ENCODE measurements at regions not wholly inside any gene's neighbourhood (a gene's known extent, or its start where the extent isn't known, plus 50 kb on each side); places are given as distances from the start of the nearest gene placed in this dataset.

GRCh38 chr2:209322905-209323512 lies 100.8 kb upstream of the MAP2 start:
- Histone ChIP-seq H3K4me3 (ENCODE audit: extremely low read depth in 1 of 4, insufficient read depth in 2 of 4, low read depth in 3 of 4, low read length in 4 of 4) (no peak overlapping the region), H3K27ac (ENCODE audit: low read depth, low read length) (no peak overlapping the region), H3K79me2 (ENCODE audit: control insufficient read depth in 1 of 2, insufficient read depth in 2 of 2, low read length in 2 of 2) (no peaks in the 10 kb centered on the region), H4K8ac (ENCODE audit: extremely low read depth, insufficient read depth, low read length) (no peak overlapping the region), H3K4me1 (replicated peaks in 1 of 4; ENCODE audit: control insufficient read depth in 3 of 4, insufficient read depth in 4 of 4, low read length in 3 of 4) (peaks cover 0 to 5% (median 3%) of the 10 kb centered on the region in 4 experiments; a peak in 5 of 7 replicates), H3K9me3 (ENCODE audit: insufficient read depth in 2 of 2, low read depth in 1 of 2, low read length in 1 of 2) (no peaks in the 10 kb centered on the region; a peak in 1 of 4 replicates), H4K5ac (ENCODE audit: insufficient read length, low read depth, low read length) (no peak overlapping the region), H2BK20ac (ENCODE audit: low read length) (no peak overlapping the region), H3K9ac (replicated peaks in 1 of 4; ENCODE audit: extremely low read depth in 1 of 4, low read depth in 3 of 4, low read length in 3 of 4) (no peak overlapping the region), H2AK5ac (ENCODE audit: low read depth, low read length) (no peak overlapping the region), H3K27me3 (replicated peaks in 1 of 4; ENCODE audit: control insufficient read depth in 3 of 4, extremely low read depth in 1 of 4, insufficient read depth in 3 of 4, low read length in 3 of 4) (no peaks in the 10 kb centered on the region), H2BK5ac (ENCODE audit: low read depth, low read length) (no peak overlapping the region), H2AFZ (ENCODE audit: low read length) (no peak overlapping the region), H2BK12ac (ENCODE audit: low read depth, low read length) (no peak overlapping the region), H4K91ac (replicated peaks; ENCODE audit: insufficient read length, low read length) (no peak overlapping the region), H2BK120ac (replicated peaks; ENCODE audit: low read depth, low read length) (no peak overlapping the region), H4K20me1 (replicated peaks in 1 of 2; ENCODE audit: control insufficient read depth in 1 of 2, insufficient read depth in 2 of 2, low read length in 2 of 2) (no peaks in the 10 kb centered on the region), H3K14ac (ENCODE audit: insufficient read length) (no peak overlapping the region), H3K56ac (replicated peaks; ENCODE audit: insufficient read length, low read depth, low read length) (no peak overlapping the region), H3K79me1 (ENCODE audit: low read depth, low read length) (no peaks in the 10 kb centered on the region), H3K4me2 (ENCODE audit: insufficient read depth in 1 of 2, low read depth in 2 of 2, low read length in 2 of 2) (no peak overlapping the region), H2BK15ac (ENCODE audit: low read length) (no peak overlapping the region), H3K23ac (ENCODE audit: insufficient read length) (no peak overlapping the region), H3K23me2 (ENCODE audit: low read depth, low read length) (no peaks in the 10 kb centered on the region; the same call in 1 of the 2 replicates), H3K4ac (replicated peaks; ENCODE audit: insufficient read length, low read depth, low read length) (no peak overlapping the region), H3K36me3 (ENCODE audit: control insufficient read depth in 2 of 4, insufficient read depth in 4 of 4, low read length in 3 of 4) (no peaks in the 10 kb centered on the region), H3K18ac (ENCODE audit: extremely low read depth, low read length) (no peak overlapping the region)
- FAIRE-seq, result peak; percentile 19
- CTCF ChIA-PET (ENCODE audit: partially characterized antibody), result interaction anchor here (0.8 to 4.4 kb wide), 3 partner anchors 8 to 924 kb away, joined by 3 to 30 read pairs (median 5); no protein-coding TSS in a partner anchor
- DNase-seq (ENCODE audit: low read depth in 1 of 2, low spot score in 2 of 2), result no peak
- 93% methylated on average over 5 of the region's 5 CpGs; no CpG with 5 or more reads in 1 of the 2 experiments for WGBS, 2 experiments (ENCODE audit: extremely low coverage in 1 of 2, insufficient coverage in 1 of 2, insufficient read length in 1 of 2, insufficient replicate concordance in 2 of 2, low coverage in 1 of 2, low lambda C conversion rate in 2 of 2, missing lambda C conversion rate in 1 of 2)
- POLR2A ChIA-PET (ENCODE audit: partially characterized antibody), result interaction anchor here (0.9 to 4.8 kb wide), 7 partner anchors 11 to 942 kb away, joined by 3 to 24 read pairs (median 3); no protein-coding TSS in a partner anchor
- peak; percentile 37; the same call in 1 of the 2 replicates for TF ChIP-seq E2F6 (IDR thresholded peaks at IDR 0.05)
- no peak for TF ChIP-seq YY1 (IDR thresholded peaks at IDR 0.05; ENCODE audit: low read depth, low read length)
- no peak for TF ChIP-seq CBX5 (IDR thresholded peaks at IDR 0.05; ENCODE audit: low read depth, low read length)
- no peak for TF ChIP-seq FOSL1 (IDR thresholded peaks at IDR 0.05; ENCODE audit: insufficient read depth, low read depth, low read length)
- no peak for TF ChIP-seq CEBPB (IDR thresholded peaks at IDR 0.05; ENCODE audit: low read depth, low read length)
- TF ChIP-seq PHF8 (conservative IDR thresholded peaks at IDR 0.05; ENCODE audit: low read depth, low read length), result no peak
- TF ChIP-seq, protein P1, sequence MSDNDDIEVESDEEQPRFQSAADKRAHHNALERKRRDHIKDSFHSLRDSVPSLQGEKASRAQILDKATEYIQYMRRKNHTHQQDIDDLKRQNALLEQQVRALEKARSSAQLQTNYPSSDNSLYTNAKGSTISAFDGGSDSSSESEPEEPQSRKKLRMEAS (IDR thresholded peaks at IDR 0.05), result no peak
- peak; percentile 4 to 38; a peak in 1 of 3 replicates for TF ChIP-seq POLR2A (IDR thresholded peaks at IDR 0.05; ENCODE audit: control extremely low read depth in 1 of 2, low read depth in 2 of 2, low read length in 2 of 2)
- TF ChIP-seq EZH2 (IDR thresholded peaks at IDR 0.05; ENCODE audit: low read depth, low read length, severe bottlenecking), result no peak
- no peak for TF ChIP-seq RNF2 (IDR thresholded peaks at IDR 0.05; ENCODE audit: borderline replicate concordance, low read depth, low read length, missing control alignments, poor library complexity, severe bottlenecking)
- no peak for TF ChIP-seq RAD21 (IDR thresholded peaks at IDR 0.05 in 1 of 2, conservative IDR thresholded peaks at IDR 0.05 in 1 of 2; ENCODE audit: low read depth in 2 of 2, low read length in 2 of 2)
- TF ChIP-seq BACH1 (IDR thresholded peaks at IDR 0.05; ENCODE audit: low read length), result 0 out of 2 replicates have a peak, but pooled peaks have one; percentile 5
